HepG2 (cell line): ENCODE measurements at regions not wholly inside any gene's neighbourhood (a gene's known extent, or its start where the extent isn't known, plus 50 kb on each side); places are given as distances from the start of the nearest gene placed in this dataset.

ENCODE experiments used
- ATAC-seq: fragments of 200-7000 bp; cut with Tn5 transposase; 3 replicates; pipeline ENCODE4 v1.9.1; 2020; ENCODE audit warnings: mild to moderate bottlenecking, moderate library complexity
- BruUV-seq: library from RNA; stranded (reverse); fragments of 400-500 nt; replicated peaks from 2 replicates; lab custom pipeline; 2021; lab: Mats Ljungman, UMichigan
- CTCF ChIA-PET: fragments of 300-600 bp; formaldehyde crosslinking; extraction: SDS; loops from one replicate; lab custom pipeline; 2021; ENCODE audit warnings: low total read pairs, inconsistent platforms, low intra/inter-chr PET ratio; lab: Yijun Ruan, JAX
- POLR2A ChIA-PET: fragments of 350-600 bp; sonication (Branson Sonifier 250); formaldehyde crosslinking; loops from one replicate; lab custom pipeline; 2020; ENCODE audit warnings: antibody characterized with exemption, inconsistent platforms; lab: Yijun Ruan, JAX
- DNase-seq: peaks from one replicate; pipeline ENCODE4 v3.0.0-alpha.2; 2015; ENCODE audit warnings: low spot score
- FAIRE-seq: peaks from 3 replicates; lab custom pipeline; 2011; peaks lifted over from hg19 to GRCh38; lab: Jason Lieb, UNC
- H2AFZ ChIP-seq: one replicate; pipeline ENCODE4 v1.6.1; 2011; ENCODE audit warnings: low read length, inconsistent platforms
- H3K27ac ChIP-seq: fragments of 300-600 bp; 3 replicates; pipeline ENCODE4 v1.8.0; 2011; ENCODE audit warnings: mixed run types, mild to moderate bottlenecking, mixed read lengths, low read length, inconsistent platforms; ENCODE audit not compliant: insufficient read depth; ENCODE audit errors: extremely low read length
- H3K27me3 ChIP-seq, 2 experiments: fragments of 200-600 bp in 1 of 2; 2 replicates in 1 of 2; 3 replicates in 1 of 2; pipeline versions ENCODE4 v1.6.0 to v1.8.0; 2011; ENCODE audit warnings: low read length in 2 of 2, mild to moderate bottlenecking in 2 of 2, moderate library complexity in 2 of 2, inconsistent platforms in 1 of 2; ENCODE audit not compliant: insufficient read depth in 2 of 2, control insufficient read depth in 1 of 2
- H3K36me3 ChIP-seq, 2 experiments: fragments of 200-600 bp in 1 of 2; replicated peaks in 1 of 2; 2 replicates in 1 of 2; 3 replicates in 1 of 2; pipeline versions ENCODE4 v1.5.1 to v1.8.0; 2011; ENCODE audit warnings: low read length in 2 of 2, inconsistent platforms in 1 of 2; ENCODE audit not compliant: insufficient read depth in 2 of 2, control insufficient read depth in 1 of 2
- H3K4me1 ChIP-seq: 2 replicates; pipeline ENCODE4 v1.5.1; 2012; ENCODE audit warnings: low read length, inconsistent platforms; ENCODE audit not compliant: insufficient read depth
- H3K4me2 ChIP-seq: 2 replicates; pipeline ENCODE4 v1.6.0; 2011; ENCODE audit warnings: low read depth, low read length, inconsistent platforms
- H3K4me3 ChIP-seq, 3 experiments: fragments of 200-600 bp in 1 of 3; sonication (generic), shearing (Covaris generic) in 1 of 3; replicated peaks in 1 of 3; 2 replicates each; pipeline ENCODE4 v1.5.1; 2011 to 2016; ENCODE audit warnings: low read length in 3 of 3, inconsistent platforms in 2 of 3, low read depth in 2 of 3, mild to moderate bottlenecking in 2 of 3, control low read depth in 1 of 3, mixed read lengths in 1 of 3; ENCODE audit not compliant: insufficient read depth in 1 of 3
- H3K79me2 ChIP-seq: one replicate; pipeline ENCODE4 v1.6.1; 2011; ENCODE audit warnings: low read length, inconsistent platforms; ENCODE audit not compliant: insufficient read depth
- H3K9ac ChIP-seq: 2 replicates; pipeline ENCODE4 v1.6.0; 2011; ENCODE audit warnings: mild to moderate bottlenecking, low read depth, low read length, inconsistent platforms; ENCODE audit not compliant: insufficient read depth
- H3K9me3 ChIP-seq: 2 replicates; pipeline ENCODE4 v1.5.1; 2012; ENCODE audit warnings: mild to moderate bottlenecking, low read length
- H4K20me1 ChIP-seq: 2 replicates; pipeline ENCODE4 v1.6.0; 2011; ENCODE audit warnings: inconsistent platforms, mild to moderate bottlenecking, low read length, moderate library complexity; ENCODE audit not compliant: insufficient read depth
- KDM1A ChIP-seq: IDR thresholded peaks from 2 replicates; pipeline ENCODE4 v1.6.1; 2016; ENCODE audit warnings: missing compliant biosample characterization
- PHF21A ChIP-seq: sonication (generic); formaldehyde crosslinking; IDR thresholded peaks from 2 replicates; pipeline ENCODE4 v1.5.0; 2020; ENCODE audit warnings: mild to moderate bottlenecking, missing genetic modification reagents
- RAD21 ChIP-seq: fragments of 450-650 bp; formaldehyde crosslinking; IDR thresholded peaks from 2 replicates; pipeline ENCODE4 v1.5.0; 2020; ENCODE audit warnings: mild to moderate bottlenecking
- TCF12 ChIP-seq, 2 experiments: fragments of 450-650 bp in 1 of 2; sonication (generic) in 1 of 2; formaldehyde crosslinking in 1 of 2; IDR thresholded peaks; 2 replicates each; pipeline versions ENCODE4 v1.6.1 to v1.8.0; 2017 to 2022; ENCODE audit warnings: antibody characterized with exemption in 1 of 2, mild to moderate bottlenecking in 1 of 2, missing genetic modification reagents in 1 of 2, moderate library complexity in 1 of 2
- ZBTB38 ChIP-seq: sonication (generic); formaldehyde crosslinking; IDR thresholded peaks from 2 replicates; pipeline ENCODE4 v1.5.1; 2020; ENCODE audit warnings: mild to moderate bottlenecking, missing genetic modification reagents
- in situ Hi-C: cut with HindIII; loops from 2 replicates; pipeline ENCODE4 v1.10.0; 2017; ENCODE audit warnings: low pct_unique_long_range_greater_than_20kb; ENCODE audit not compliant: extremely low pct_ligation_motif_present
- intact Hi-C: fragments of 100-400 bp; cut with micrococcal nuclease; formaldehyde crosslinking; loops from one replicate; pipeline ENCODE4 v1.10.0; 2022; ENCODE audit not compliant: unreplicated experiment
- TF ChIP-seq, protein P1 (sequence below): sonication (generic); formaldehyde crosslinking; IDR thresholded peaks from 2 replicates; pipeline ENCODE4 v1.5.0; 2020; ENCODE audit warnings: mild to moderate bottlenecking, missing genetic modification reagents
- TF ChIP-seq, protein P2 (sequence below): sonication (generic); formaldehyde crosslinking; IDR thresholded peaks from 2 replicates; pipeline ENCODE4 v1.5.0; 2020; ENCODE audit warnings: mild to moderate bottlenecking, missing genetic modification reagents, borderline replicate concordance
- TF ChIP-seq, protein P3 (sequence below): sonication (generic); formaldehyde crosslinking; IDR thresholded peaks from 2 replicates; pipeline ENCODE4 v1.4.0; 2020; ENCODE audit warnings: missing genetic modification reagents

DNA sequence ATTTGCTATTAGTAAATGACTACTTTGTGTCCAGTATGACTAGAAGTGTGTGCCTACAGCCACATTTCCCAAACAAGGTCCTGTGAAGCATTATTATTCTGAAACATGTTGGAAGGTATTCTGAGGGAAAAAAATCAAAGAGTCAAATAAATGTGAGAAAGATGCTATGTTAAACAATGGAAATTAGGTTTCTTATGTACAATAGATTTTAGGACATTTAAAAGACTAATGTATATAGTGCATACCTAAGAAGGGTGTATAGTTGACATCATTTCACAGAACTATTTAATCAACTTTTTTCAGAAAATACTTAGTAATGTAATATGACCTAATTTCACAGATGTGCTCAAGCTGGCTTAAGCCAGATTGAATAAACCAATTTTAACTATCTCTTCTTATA is 582.5 kb downstream of the USP25 start:
- H4K20me1 ChIP-seq = no peaks in the 10 kb centered on the region
- in situ Hi-C loops = no loop called here
- ATAC-seq = no peak
- H3K27ac ChIP-seq = no peak overlapping the region
- no peak for DNase-seq
- POLR2A ChIA-PET = no interaction called here
- no peaks in the 10 kb centered on the region for H3K79me2 ChIP-seq
- no peaks in the 10 kb centered on the region for H3K36me3 ChIP-seq
- H3K4me1 ChIP-seq = no peaks in the 10 kb centered on the region
- H3K4me3 ChIP-seq = no peak overlapping the region
- no peaks in the 10 kb centered on the region for H3K27me3 ChIP-seq
- BruUV-seq = no TSS peak
- H3K4me2 ChIP-seq = no peak overlapping the region
- no peak overlapping the region for H2AFZ ChIP-seq
- CTCF ChIA-PET = no interaction called here
- no peak for FAIRE-seq
- H3K9me3 ChIP-seq = no peaks in the 10 kb centered on the region
- TF ChIP-seq RAD21 (CRISPR knock-in tag) = no peak
- TF ChIP-seq ZBTB38 (CRISPR knock-in tag) = no peak
- no peak for TF ChIP-seq PHF21A (CRISPR knock-in tag)
- TF ChIP-seq TCF12 (IDR thresholded peaks at IDR 0.05) = no peak
- TF ChIP-seq TCF12 (CRISPR knock-in tag; IDR thresholded peaks at IDR 0.05) = no peak
- TF ChIP-seq, protein P1, sequence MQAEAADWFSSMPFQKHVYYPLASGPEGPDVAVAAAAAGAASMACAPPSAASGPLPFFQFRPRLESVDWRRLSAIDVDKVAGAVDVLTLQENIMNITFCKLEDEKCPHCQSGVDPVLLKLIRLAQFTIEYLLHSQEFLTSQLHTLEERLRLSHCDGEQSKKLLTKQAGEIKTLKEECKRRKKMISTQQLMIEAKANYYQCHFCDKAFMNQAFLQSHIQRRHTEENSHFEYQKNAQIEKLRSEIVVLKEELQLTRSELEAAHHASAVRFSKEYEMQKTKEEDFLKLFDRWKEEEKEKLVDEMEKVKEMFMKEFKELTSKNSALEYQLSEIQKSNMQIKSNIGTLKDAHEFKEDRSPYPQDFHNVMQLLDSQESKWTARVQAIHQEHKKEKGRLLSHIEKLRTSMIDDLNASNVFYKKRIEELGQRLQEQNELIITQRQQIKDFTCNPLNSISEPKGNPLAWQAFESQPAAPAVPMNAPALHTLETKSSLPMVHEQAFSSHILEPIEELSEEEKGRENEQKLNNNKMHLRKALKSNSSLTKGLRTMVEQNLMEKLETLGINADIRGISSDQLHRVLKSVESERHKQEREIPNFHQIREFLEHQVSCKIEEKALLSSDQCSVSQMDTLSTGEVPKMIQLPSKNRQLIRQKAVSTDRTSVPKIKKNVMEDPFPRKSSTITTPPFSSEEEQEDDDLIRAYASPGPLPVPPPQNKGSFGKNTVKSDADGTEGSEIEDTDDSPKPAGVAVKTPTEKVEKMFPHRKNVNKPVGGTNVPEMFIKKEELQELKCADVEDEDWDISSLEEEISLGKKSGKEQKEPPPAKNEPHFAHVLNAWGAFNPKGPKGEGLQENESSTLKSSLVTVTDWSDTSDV (CRISPR knock-in tag) = no peak
- TF ChIP-seq, protein P2, sequence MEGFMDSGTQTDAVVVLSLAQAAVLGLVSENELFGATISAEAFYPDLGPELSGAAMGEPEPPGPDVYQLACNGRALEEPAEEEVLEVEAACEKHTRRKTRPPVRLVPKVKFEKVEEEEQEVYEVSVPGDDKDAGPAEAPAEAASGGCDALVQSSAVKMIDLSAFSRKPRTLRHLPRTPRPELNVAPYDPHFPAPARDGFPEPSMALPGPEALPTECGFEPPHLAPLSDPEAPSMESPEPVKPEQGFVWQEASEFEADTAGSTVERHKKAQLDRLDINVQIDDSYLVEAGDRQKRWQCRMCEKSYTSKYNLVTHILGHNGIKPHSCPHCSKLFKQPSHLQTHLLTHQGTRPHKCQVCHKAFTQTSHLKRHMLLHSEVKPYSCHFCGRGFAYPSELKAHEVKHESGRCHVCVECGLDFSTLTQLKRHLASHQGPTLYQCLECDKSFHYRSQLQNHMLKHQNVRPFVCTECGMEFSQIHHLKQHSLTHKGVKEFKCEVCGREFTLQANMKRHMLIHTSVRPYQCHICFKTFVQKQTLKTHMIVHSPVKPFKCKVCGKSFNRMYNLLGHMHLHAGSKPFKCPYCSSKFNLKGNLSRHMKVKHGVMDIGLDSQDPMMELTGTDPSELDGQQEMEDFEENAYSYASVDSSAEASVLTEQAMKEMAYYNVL = no peak
- TF ChIP-seq, protein P3, sequence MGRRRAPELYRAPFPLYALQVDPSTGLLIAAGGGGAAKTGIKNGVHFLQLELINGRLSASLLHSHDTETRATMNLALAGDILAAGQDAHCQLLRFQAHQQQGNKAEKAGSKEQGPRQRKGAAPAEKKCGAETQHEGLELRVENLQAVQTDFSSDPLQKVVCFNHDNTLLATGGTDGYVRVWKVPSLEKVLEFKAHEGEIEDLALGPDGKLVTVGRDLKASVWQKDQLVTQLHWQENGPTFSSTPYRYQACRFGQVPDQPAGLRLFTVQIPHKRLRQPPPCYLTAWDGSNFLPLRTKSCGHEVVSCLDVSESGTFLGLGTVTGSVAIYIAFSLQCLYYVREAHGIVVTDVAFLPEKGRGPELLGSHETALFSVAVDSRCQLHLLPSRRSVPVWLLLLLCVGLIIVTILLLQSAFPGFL (CRISPR knock-in tag) = no peak
- TF ChIP-seq KDM1A = no peak
- no peak overlapping the region for H3K9ac ChIP-seq
- intact Hi-C loops = no loop called here
